ENCODE measurements at regions not wholly inside any gene's neighbourhood (a gene's known extent, or its start where the extent isn't known, plus 50 kb on each side); places are given as distances from the start of the nearest gene placed in this dataset.

GRCh38 chr2:64792995-64793639 is 139.4 kb upstream of the SERTAD2 start:
- ATAC-seq = peak; percentile 35; the same call in 2 of the 3 replicates
- TF ChIP-seq ARNTL (CRISPR knock-in tag; IDR thresholded peaks at IDR 0.05; ENCODE audit: borderline replicate concordance, low read depth) (no peak), OSR1 (CRISPR knock-in tag; IDR thresholded peaks at IDR 0.05) (no peak), ISL1 (CRISPR knock-in tag; IDR thresholded peaks at IDR 0.05) (no peak), TCF4 (CRISPR knock-in tag; IDR thresholded peaks at IDR 0.05; ENCODE audit: borderline replicate concordance) (no peak), CSDC2 (CRISPR knock-in tag; IDR thresholded peaks at IDR 0.05) (no peak), CREB5 (CRISPR knock-in tag; IDR thresholded peaks at IDR 0.05; ENCODE audit: low read depth) (no peak), TSHZ2 (CRISPR knock-in tag; IDR thresholded peaks at IDR 0.05) (no peak), ZNF70 (CRISPR knock-in tag; IDR thresholded peaks at IDR 0.05) (no peak), CSRNP3 (CRISPR knock-in tag; IDR thresholded peaks at IDR 0.05) (no peak), BACH2 (CRISPR knock-in tag; IDR thresholded peaks at IDR 0.05; ENCODE audit: borderline replicate concordance) (no peak), ZNF8 (CRISPR knock-in tag; IDR thresholded peaks at IDR 0.05) (no peak), ZNF565 (CRISPR knock-in tag; conservative IDR thresholded peaks at IDR 0.05; ENCODE audit: low read depth) (no peak), PATZ1 (CRISPR knock-in tag; IDR thresholded peaks at IDR 0.05; ENCODE audit: borderline replicate concordance) (no peak), TOX (CRISPR knock-in tag; IDR thresholded peaks at IDR 0.05; ENCODE audit: borderline replicate concordance) (no peak)

GRCh38 chr2:64793701-64794100 is 140.0 kb upstream of the SERTAD2 start:
- peak; percentile 36; the same call in 2 of the 3 replicates for ATAC-seq
- TF ChIP-seq ARNTL (CRISPR knock-in tag; IDR thresholded peaks at IDR 0.05; ENCODE audit: borderline replicate concordance, low read depth) = no peak
- no peak for TF ChIP-seq TOX (CRISPR knock-in tag; IDR thresholded peaks at IDR 0.05; ENCODE audit: borderline replicate concordance)
- 0 out of 2 replicates have a peak, but pooled peaks have one; percentile 17 for TF ChIP-seq ISL1 (CRISPR knock-in tag; IDR thresholded peaks at IDR 0.05)

- ATAC-seq = no peak
- TF ChIP-seq ISL1 (CRISPR knock-in tag; IDR thresholded peaks at IDR 0.05) (no peak), PPARA (CRISPR knock-in tag; IDR thresholded peaks at IDR 0.05; ENCODE audit: borderline replicate concordance) (no peak), TOX (CRISPR knock-in tag; IDR thresholded peaks at IDR 0.05; ENCODE audit: borderline replicate concordance) (no peak), ZC3H10 (CRISPR knock-in tag; IDR thresholded peaks at IDR 0.05) (no peak), ZNF70 (CRISPR knock-in tag; IDR thresholded peaks at IDR 0.05) (no peak), ZNF565 (CRISPR knock-in tag; conservative IDR thresholded peaks at IDR 0.05; ENCODE audit: low read depth) (no peak), GLIS3 (CRISPR knock-in tag; IDR thresholded peaks at IDR 0.05) (no peak), BACH2 (CRISPR knock-in tag; IDR thresholded peaks at IDR 0.05; ENCODE audit: borderline replicate concordance) (no peak), TCF4 (CRISPR knock-in tag; IDR thresholded peaks at IDR 0.05; ENCODE audit: borderline replicate concordance) (no peak), ZFP30 (CRISPR knock-in tag; IDR thresholded peaks at IDR 0.05) (no peak), OSR1 (CRISPR knock-in tag; IDR thresholded peaks at IDR 0.05) (no peak), CREB5 (CRISPR knock-in tag; IDR thresholded peaks at IDR 0.05; ENCODE audit: low read depth) (no peak), ARNTL (CRISPR knock-in tag; IDR thresholded peaks at IDR 0.05; ENCODE audit: borderline replicate concordance, low read depth) (no peak), CSDC2 (CRISPR knock-in tag; IDR thresholded peaks at IDR 0.05) (no peak), TSHZ2 (CRISPR knock-in tag; IDR thresholded peaks at IDR 0.05) (no peak), POU6F1 (CRISPR knock-in tag; IDR thresholded peaks at IDR 0.05; ENCODE audit: borderline replicate concordance, low read depth) (no peak), SNAI2 (CRISPR knock-in tag; IDR thresholded peaks at IDR 0.05) (no peak), ZNF8 (CRISPR knock-in tag; IDR thresholded peaks at IDR 0.05) (no peak), RARB (CRISPR knock-in tag; IDR thresholded peaks at IDR 0.05) (no peak)
These were observed 140.8 kb upstream of the SERTAD2 start for GRCh38 chr2:64794426-64794995.

Measured in SK-N-SH treated with all-trans-retinoic acid at 6 μM for 48 hours (cell line).